A549 (cell line): ENCODE measurements at regions not wholly inside any gene's neighbourhood (a gene's known extent, or its start where the extent isn't known, plus 50 kb on each side); places are given as distances from the start of the nearest gene placed in this dataset.

Experiments
- CBX2 ChIP-seq: fragments of 200-600 bp; sonication (generic); IDR thresholded peaks from 2 replicates; pipeline ENCODE4 v1.6.1; 2016; ENCODE audit warnings: low read depth, mild to moderate bottlenecking, borderline replicate concordance
- CBX8 ChIP-seq: fragments of 200-600 bp; sonication (generic); IDR thresholded peaks from 2 replicates; pipeline ENCODE4 v1.6.1; 2016
- CEBPB ChIP-seq, 2 experiments: fragments of >200 bp in 1 of 2; sonication (Bioruptor Twin) in 1 of 2; formaldehyde crosslinking in 1 of 2; IDR thresholded peaks; 2 replicates each; pipeline ENCODE4 v1.6.1; 2012 to 2016
- CHD2 ChIP-seq: fragments of 150-350 bp; IDR thresholded peaks from 2 replicates; pipeline ENCODE4 v1.6.1; 2014; ENCODE audit warnings: low read length; ENCODE audit not compliant: partially characterized antibody
- E2F6 ChIP-seq: IDR thresholded peaks from 2 replicates; pipeline ENCODE4 v1.6.1; 2012; ENCODE audit warnings: low read depth, borderline replicate concordance
- EP300 ChIP-seq, 2 experiments: fragments of >200 bp; sonication (Bioruptor Twin); formaldehyde crosslinking; IDR thresholded peaks; 2 replicates in 1 of 2; 3 replicates in 1 of 2; pipeline ENCODE4 v1.6.1; 2016 to 2017
- HEYL ChIP-seq: fragments of 250-450 bp; sonication (Bioruptor Pico); IDR thresholded peaks from 2 replicates; pipeline ENCODE4 v1.8.0; 2021; ENCODE audit warnings: mild to moderate bottlenecking, moderate library complexity
- JUNB ChIP-seq: fragments of >200 bp; sonication (Bioruptor Twin); formaldehyde crosslinking; IDR thresholded peaks from 2 replicates; pipeline ENCODE4 v1.6.1; 2016
- POLR2A ChIP-seq: IDR thresholded peaks from 2 replicates; pipeline ENCODE4 v1.6.1; 2012; ENCODE audit warnings: mild to moderate bottlenecking, low read length
- RAD21 ChIP-seq, 2 experiments: fragments of >200 bp in 1 of 2; sonication (Bioruptor Twin) in 1 of 2; formaldehyde crosslinking in 1 of 2; IDR thresholded peaks in 1 of 2; conservative IDR thresholded peaks in 1 of 2; 2 replicates in 1 of 2; 3 replicates in 1 of 2; pipeline ENCODE4 v1.6.1; 2012 to 2018; ENCODE audit warnings: inconsistent platforms in 1 of 2
- RNF2 ChIP-seq: fragments of 200-600 bp; sonication (generic); IDR thresholded peaks from 2 replicates; pipeline ENCODE4 v1.6.1; 2016; ENCODE audit warnings: low read depth, mild to moderate bottlenecking, antibody characterized with exemption, moderate library complexity, borderline replicate concordance
- TF ChIP-seq, protein P1 (sequence below): fragments of >200 bp; sonication (Bioruptor Twin); formaldehyde crosslinking; IDR thresholded peaks from 3 replicates; pipeline ENCODE4 v1.5.1; 2016

GRCh38 chr2:111676291-111676822, 207.6 kb downstream of the ANAPC1 start:
- TF ChIP-seq EP300 (IDR thresholded peaks at IDR 0.05): no peak
- no peak for TF ChIP-seq POLR2A
- no peak for TF ChIP-seq E2F6
- no peak for TF ChIP-seq JUNB
- no peak for TF ChIP-seq RAD21 (conservative IDR thresholded peaks at IDR 0.05 in 1 of 2, IDR thresholded peaks at IDR 0.05 in 1 of 2)
- no peak for TF ChIP-seq CHD2
- TF ChIP-seq HEYL (CRISPR knock-in tag): no peak
- no peak for TF ChIP-seq CEBPB (IDR thresholded peaks at IDR 0.05)
- TF ChIP-seq CBX2: no peak
- TF ChIP-seq, protein P1, sequence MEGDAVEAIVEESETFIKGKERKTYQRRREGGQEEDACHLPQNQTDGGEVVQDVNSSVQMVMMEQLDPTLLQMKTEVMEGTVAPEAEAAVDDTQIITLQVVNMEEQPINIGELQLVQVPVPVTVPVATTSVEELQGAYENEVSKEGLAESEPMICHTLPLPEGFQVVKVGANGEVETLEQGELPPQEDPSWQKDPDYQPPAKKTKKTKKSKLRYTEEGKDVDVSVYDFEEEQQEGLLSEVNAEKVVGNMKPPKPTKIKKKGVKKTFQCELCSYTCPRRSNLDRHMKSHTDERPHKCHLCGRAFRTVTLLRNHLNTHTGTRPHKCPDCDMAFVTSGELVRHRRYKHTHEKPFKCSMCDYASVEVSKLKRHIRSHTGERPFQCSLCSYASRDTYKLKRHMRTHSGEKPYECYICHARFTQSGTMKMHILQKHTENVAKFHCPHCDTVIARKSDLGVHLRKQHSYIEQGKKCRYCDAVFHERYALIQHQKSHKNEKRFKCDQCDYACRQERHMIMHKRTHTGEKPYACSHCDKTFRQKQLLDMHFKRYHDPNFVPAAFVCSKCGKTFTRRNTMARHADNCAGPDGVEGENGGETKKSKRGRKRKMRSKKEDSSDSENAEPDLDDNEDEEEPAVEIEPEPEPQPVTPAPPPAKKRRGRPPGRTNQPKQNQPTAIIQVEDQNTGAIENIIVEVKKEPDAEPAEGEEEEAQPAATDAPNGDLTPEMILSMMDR: no peak
- no peak for TF ChIP-seq RNF2
- no peak for TF ChIP-seq CBX8
